PC-3 (cell line): ENCODE measurements at regions not wholly inside any gene's neighbourhood (a gene's known extent, or its start where the extent isn't known, plus 50 kb on each side); places are given as distances from the start of the nearest gene placed in this dataset.

ENCODE experiments used
- ATAC-seq: fragments of 200-7000 bp; cut with Tn5 transposase; 2 replicates; pipeline ENCODE4 v1.9.1; 2020; ENCODE audit warnings: mild to moderate bottlenecking, moderate library complexity
- BruUV-seq: library from RNA; stranded (reverse); fragments of 400-500 nt; replicated peaks from 2 replicates; lab custom pipeline; 2021; lab: Mats Ljungman, UMichigan
- CTCF ChIA-PET: fragments of 300-600 bp; sonication (Branson Sonifier 250); formaldehyde crosslinking; loops from one replicate; lab custom pipeline; 2022; ENCODE audit warnings: antibody characterized with exemption; lab: Charles Lee
- POLR2A ChIA-PET: fragments of 300-600 bp; sonication (Branson Sonifier 250); formaldehyde crosslinking; loops from one replicate; lab custom pipeline; 2022; ENCODE audit warnings: antibody characterized with exemption; ENCODE audit not compliant: unreplicated experiment; lab: Charles Lee
- DNase-seq: peaks from one replicate; pipeline ENCODE4 v3.0.0-alpha.2; 2015
- H2AFZ ChIP-seq: fragments of 300-600 bp; sonication (generic); 2 replicates; pipeline ENCODE4 v1.6.0; 2016; ENCODE audit warnings: antibody characterized with exemption, low read length
- H3F3A ChIP-seq: fragments of 300-600 bp; sonication (generic); one replicate; pipeline ENCODE4 v1.6.0; 2017; ENCODE audit warnings: antibody characterized with exemption, low read length, control low read depth, mild to moderate bottlenecking; ENCODE audit not compliant: unreplicated experiment
- H3K27ac ChIP-seq: fragments of 300-600 bp; sonication (generic); 2 replicates; pipeline ENCODE4 v1.5.1; 2016; ENCODE audit warnings: mild to moderate bottlenecking, low read length
- H3K27me3 ChIP-seq: fragments of 300-600 bp; sonication (generic); 2 replicates; pipeline ENCODE4 v1.6.1; 2016; ENCODE audit warnings: low read length, mixed read lengths
- H3K36me3 ChIP-seq: fragments of 300-600 bp; sonication (generic); 2 replicates; pipeline ENCODE4 v1.6.1; 2016; ENCODE audit warnings: low read depth, mixed run types, low read length, mixed read lengths
- H3K4me1 ChIP-seq: fragments of 300-600 bp; sonication (generic); 2 replicates; pipeline ENCODE4 v1.5.1; 2016; ENCODE audit warnings: low read length; ENCODE audit not compliant: insufficient read depth
- H3K4me2 ChIP-seq: fragments of 300-600 bp; sonication (generic); 2 replicates; pipeline ENCODE4 v1.6.0; 2016; ENCODE audit warnings: low read length
- H3K4me3 ChIP-seq: fragments of 300-600 bp; sonication (generic); 2 replicates; pipeline ENCODE4 v1.5.1; 2016; ENCODE audit warnings: mild to moderate bottlenecking, low read length, mixed read lengths
- H3K79me2 ChIP-seq: fragments of 300-600 bp; sonication (generic); 2 replicates; pipeline ENCODE4 v1.6.1; 2017; ENCODE audit warnings: low read length, mixed read lengths
- H3K9ac ChIP-seq: fragments of 300-600 bp; sonication (generic); 2 replicates; pipeline ENCODE4 v1.6.0; 2016; ENCODE audit warnings: mild to moderate bottlenecking, low read length
- H3K9me2 ChIP-seq: fragments of 300-600 bp; sonication (generic); replicated peaks from 2 replicates; pipeline ENCODE4 v1.6.1; 2016; ENCODE audit warnings: mixed run types, low read length, mixed read lengths
- H3K9me3 ChIP-seq: fragments of 300-600 bp; sonication (generic); 2 replicates; pipeline ENCODE4 v1.6.1; 2016; ENCODE audit warnings: low read length, mixed read lengths
- H4K20me1 ChIP-seq: fragments of 300-600 bp; sonication (generic); 2 replicates; pipeline ENCODE4 v1.6.1; 2016; ENCODE audit warnings: low read length, mixed read lengths
- CTCF ChIP-seq: fragments of 300-600 bp; sonication (generic); conservative IDR thresholded peaks from 2 replicates; pipeline ENCODE4 v1.5.1; 2017; ENCODE audit warnings: antibody characterized with exemption, low read depth, mild to moderate bottlenecking, low read length
- EZH2 ChIP-seq: fragments of 300-600 bp; sonication (generic); IDR thresholded peaks from one replicate; pipeline ENCODE4 v1.6.1; 2017; ENCODE audit warnings: antibody characterized with exemption, mild to moderate bottlenecking, low read length; ENCODE audit not compliant: unreplicated experiment
- EZH2phosphoT487 ChIP-seq: fragments of 300-600 bp; sonication (generic); IDR thresholded peaks from 2 replicates; pipeline ENCODE4 v1.6.1; 2018; ENCODE audit warnings: mild to moderate bottlenecking, antibody characterized with exemption, low read length, borderline replicate concordance
- intact Hi-C: fragments of 100-400 bp; cut with micrococcal nuclease; formaldehyde crosslinking; loops from 2 replicates; pipeline ENCODE4 v1.9.0; 2023

- no peak for ATAC-seq
Observed at GRCh38 chr16:85443531-85443930, 169.6 kb upstream of the GSE1 start.

GRCh38 chr16:85445064-85445778 lies 167.9 kb upstream of the GSE1 start:
- no peak overlapping the region for H3K4me2 ChIP-seq
- POLR2A ChIA-PET = no interaction called here
- DNase-seq (no peak), ATAC-seq (no peak)
- no peak overlapping the region for H3K9ac ChIP-seq
- H3K4me3 ChIP-seq = no peak overlapping the region
- H3F3A ChIP-seq = no peaks in the 10 kb centered on the region
- no peak overlapping the region for H3K27ac ChIP-seq
- intact Hi-C loops = no loop called here
- CTCF ChIA-PET = no interaction called here
- no peak overlapping the region for H2AFZ ChIP-seq
- H3K9me2 ChIP-seq = no peaks in the 10 kb centered on the region
- TF ChIP-seq EZH2 (no peak), CTCF (no peak), EZH2phosphoT487 (no peak)
- no peaks in the 10 kb centered on the region for H3K4me1 ChIP-seq
- no peaks in the 10 kb centered on the region for H3K79me2 ChIP-seq
- H4K20me1 ChIP-seq = no peaks in the 10 kb centered on the region
- BruUV-seq = no TSS peak
- H3K9me3 ChIP-seq = no peaks in the 10 kb centered on the region
- no peaks in the 10 kb centered on the region for H3K36me3 ChIP-seq
- no peaks in the 10 kb centered on the region for H3K27me3 ChIP-seq

More at GRCh38 chr16:85443531-85443930, 169.6 kb upstream of the GSE1 start:
- Histone ChIP-seq H3K4me1 (no peaks in the 10 kb centered on the region), H3K79me2 (no peaks in the 10 kb centered on the region), H3K27me3 (no peaks in the 10 kb centered on the region), H3F3A (no peaks in the 10 kb centered on the region), H3K27ac (no peak overlapping the region), H2AFZ (no peak overlapping the region), H3K4me3 (no peak overlapping the region), H3K9me3 (no peaks in the 10 kb centered on the region), H4K20me1 (no peaks in the 10 kb centered on the region), H3K9ac (no peak overlapping the region), H3K36me3 (no peaks in the 10 kb centered on the region), H3K4me2 (no peak overlapping the region), H3K9me2 (no peaks in the 10 kb centered on the region)
- ChIA-PET CTCF (no interaction called here), POLR2A (no interaction called here)
- no TSS peak for BruUV-seq
- no peak for TF ChIP-seq EZH2phosphoT487
- TF ChIP-seq CTCF = no peak
- TF ChIP-seq EZH2 = no peak
- intact Hi-C loops = no loop called here
- no peak for DNase-seq

- Histone ChIP-seq H4K20me1 (no peaks in the 10 kb centered on the region), H3K4me2 (no peak overlapping the region), H3F3A (no peaks in the 10 kb centered on the region), H3K9me3 (no peaks in the 10 kb centered on the region), H3K9me2 (no peaks in the 10 kb centered on the region), H2AFZ (no peak overlapping the region), H3K4me3 (no peak overlapping the region), H3K79me2 (no peaks in the 10 kb centered on the region), H3K9ac (no peak overlapping the region), H3K36me3 (no peaks in the 10 kb centered on the region), H3K27me3 (no peaks in the 10 kb centered on the region), H3K4me1 (no peaks in the 10 kb centered on the region), H3K27ac (no peak overlapping the region)
- intact Hi-C loops = no loop called here
- BruUV-seq = no TSS peak
- CTCF ChIA-PET = no interaction called here
- POLR2A ChIA-PET = no interaction called here
- TF ChIP-seq EZH2phosphoT487 (no peak), CTCF (no peak), EZH2 (no peak)
- DNase-seq (no peak), ATAC-seq (no peak)
Observed at GRCh38 chr16:85445779-85446222, 167.3 kb upstream of the GSE1 start.
